Fibroblast of the aortic adventitia (primary cell): ENCODE measurements at regions not wholly inside any gene's neighbourhood (a gene's known extent, or its start where the extent isn't known, plus 50 kb on each side); places are given as distances from the start of the nearest gene placed in this dataset.
"Not testable (repeated sequence)": the region's sequence is repeated elsewhere in the genome, so short reads cannot be mapped to it uniquely, and the experiment has no call there.

Source experiments
- DNase-seq: peaks from one replicate; pipeline ENCODE4 v3.0.0-alpha.2; 2010; ENCODE audit warnings: low read depth
- H3K4me3 ChIP-seq: 2 replicates; pipeline ENCODE4 v1.5.1; 2011; ENCODE audit warnings: low read depth, mild to moderate bottlenecking, control low read depth, low read length, moderate library complexity
- CTCF ChIP-seq: IDR thresholded peaks from 2 replicates; pipeline ENCODE4 v1.5.1; 2011; ENCODE audit warnings: mild to moderate bottlenecking, low read length, control low read depth, inconsistent platforms; ENCODE audit not compliant: insufficient read depth

- no peak for TF ChIP-seq CTCF
- DNase-seq: no peak
- H3K4me3 ChIP-seq: no peak overlapping the region
Observed at GRCh38 chr7:81842361-81842760, 72.5 kb upstream of the HGF start.

- TF ChIP-seq CTCF: no peak
- H3K4me3 ChIP-seq: no peak overlapping the region
- DNase-seq: no peak
Observed at GRCh38 chr7:81839708-81840369, 70.0 kb upstream of the HGF start.

- no peak overlapping the region for H3K4me3 ChIP-seq
- DNase-seq: peak; percentile 63
- TF ChIP-seq CTCF: no peak
Observed at GRCh38 chr7:81833401-81833800, 63.6 kb upstream of the HGF start.

DNA sequence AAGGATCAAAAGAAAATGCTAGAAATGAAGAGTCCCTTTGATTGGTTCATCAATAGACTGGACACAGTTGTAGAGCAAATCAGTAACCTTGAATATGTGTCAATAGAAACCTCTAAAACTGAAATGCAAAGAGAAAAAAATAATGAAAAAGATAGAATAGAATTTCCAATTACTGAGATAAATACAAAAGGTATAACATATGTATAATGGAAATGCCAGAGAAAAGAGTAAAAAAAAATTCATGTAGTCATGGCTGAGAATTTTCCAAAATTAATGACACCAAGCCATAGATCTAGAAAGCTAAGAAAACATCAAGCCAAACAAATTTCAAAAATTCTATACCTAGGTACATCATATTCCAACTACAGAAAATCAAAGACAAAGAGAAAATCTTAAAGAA, 62.0 kb upstream of the HGF start:
- H3K4me3 ChIP-seq: no peak overlapping the region
- no peak for TF ChIP-seq CTCF
- no peak for DNase-seq

DNA sequence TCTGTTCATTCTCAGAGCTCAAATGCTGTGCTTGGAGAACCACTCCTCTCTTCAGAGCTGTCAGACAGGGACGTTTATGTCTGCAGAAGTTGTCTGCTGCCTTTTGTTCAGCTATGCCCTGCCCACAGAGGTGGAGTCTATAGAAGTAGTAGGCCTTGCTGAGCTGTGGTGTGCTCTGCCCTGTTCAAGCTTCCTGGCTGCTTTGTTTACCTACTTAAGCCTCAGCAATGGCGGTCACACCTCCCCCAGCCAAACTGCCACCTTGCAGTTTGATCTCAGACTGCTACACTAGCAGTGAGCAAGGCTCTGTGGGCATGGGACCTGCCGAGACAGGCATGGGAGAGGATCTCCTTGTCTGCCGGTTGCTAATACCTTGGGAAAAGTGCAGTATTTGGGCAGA, 59.7 kb upstream of the HGF start:
- DNase-seq: not testable (repeated sequence)

GRCh38 chr7:81822811-81823210, 53.0 kb upstream of the HGF start:
- DNase-seq: no peak

More for the DNA sequence above, 59.7 kb upstream of the HGF start:
- H3K4me3 ChIP-seq: not testable (repeated sequence)

GRCh38 chr7:81819861-81820260, 50.0 kb upstream of the HGF start:
- H3K4me3 ChIP-seq: no peak overlapping the region
- no peak for TF ChIP-seq CTCF
- no peak for DNase-seq

More at GRCh38 chr7:81822811-81823210, 53.0 kb upstream of the HGF start:
- TF ChIP-seq CTCF: no peak
- no peak overlapping the region for H3K4me3 ChIP-seq
